Trophoblast cell (in vitro differentiated cells and primary cell): ENCODE measurements at regions not wholly inside any gene's neighbourhood (a gene's known extent, or its start where the extent isn't known, plus 50 kb on each side); places are given as distances from the start of the nearest gene placed in this dataset.

ENCODE experiments used
- DNase-seq, 2 donors: peaks; one replicate each; pipeline ENCODE4 v3.0.0-alpha.2; 2016
- H2AFZ ChIP-seq: 2 replicates; pipeline ENCODE4 v1.6.1; 2013; ENCODE audit warnings: low read length, moderate library complexity, mild to moderate bottlenecking; ENCODE audit not compliant: insufficient read depth, poor library complexity
- H2AK5ac ChIP-seq: 2 replicates; pipeline ENCODE4 v1.6.1; 2013; ENCODE audit warnings: mild to moderate bottlenecking, low read length
- H2BK120ac ChIP-seq: 2 replicates; pipeline ENCODE4 v1.6.1; 2013; ENCODE audit warnings: low read length, mild to moderate bottlenecking, moderate library complexity; ENCODE audit not compliant: insufficient read depth, poor library complexity
- H2BK12ac ChIP-seq: 2 replicates; pipeline ENCODE4 v1.6.1; 2013; ENCODE audit warnings: mild to moderate bottlenecking, low read length, moderate library complexity
- H2BK5ac ChIP-seq: 2 replicates; pipeline ENCODE4 v1.6.1; 2013; ENCODE audit warnings: low read length, low read depth, moderate library complexity, mild to moderate bottlenecking; ENCODE audit not compliant: poor library complexity
- H3K14ac ChIP-seq: 2 replicates; pipeline ENCODE4 v1.6.1; 2013; ENCODE audit warnings: mild to moderate bottlenecking, low read length
- H3K18ac ChIP-seq: 2 replicates; pipeline ENCODE4 v1.6.1; 2013; ENCODE audit warnings: mild to moderate bottlenecking, low read length
- H3K23ac ChIP-seq: 2 replicates; pipeline ENCODE4 v1.6.1; 2013; ENCODE audit warnings: low read length
- H3K27ac ChIP-seq: 2 replicates; pipeline ENCODE4 v1.5.1; 2013; ENCODE audit warnings: low read depth, mild to moderate bottlenecking, inconsistent platforms, low read length, moderate library complexity
- H3K27me3 ChIP-seq: 2 replicates; pipeline ENCODE4 v1.6.1; 2013; ENCODE audit warnings: inconsistent platforms, mild to moderate bottlenecking, low read length, moderate library complexity; ENCODE audit not compliant: insufficient read depth
- H3K36me3 ChIP-seq, 2 experiments: 1 replicate in 1 of 2; 2 replicates in 1 of 2; pipeline ENCODE4 v1.6.1; 2013; ENCODE audit warnings: low read length in 2 of 2, mild to moderate bottlenecking in 2 of 2, moderate library complexity in 1 of 2; ENCODE audit not compliant: insufficient read depth in 2 of 2, control insufficient read depth in 1 of 2
- H3K4ac ChIP-seq: 2 replicates; pipeline ENCODE4 v1.6.1; 2013; ENCODE audit warnings: low read depth, mild to moderate bottlenecking, low read length, moderate library complexity
- H3K4me1 ChIP-seq, 2 experiments: 1 replicate in 1 of 2; 2 replicates in 1 of 2; pipeline ENCODE4 v1.6.1; 2013; ENCODE audit warnings: low read length in 2 of 2, mild to moderate bottlenecking in 2 of 2, moderate library complexity in 1 of 2; ENCODE audit not compliant: insufficient read depth in 2 of 2, control insufficient read depth in 1 of 2
- H3K4me2 ChIP-seq: 2 replicates; pipeline ENCODE4 v1.6.1; 2013; ENCODE audit warnings: inconsistent platforms, mild to moderate bottlenecking, low read length, moderate library complexity
- H3K4me3 ChIP-seq: 2 replicates; pipeline ENCODE4 v1.5.1; 2013; ENCODE audit warnings: mild to moderate bottlenecking, low read depth, low read length, inconsistent platforms
- H3K79me1 ChIP-seq: one replicate; pipeline ENCODE4 v1.6.1; 2013; ENCODE audit warnings: low read length
- H3K79me2 ChIP-seq: 2 replicates; pipeline ENCODE4 v1.6.1; 2013; ENCODE audit warnings: low read length, mild to moderate bottlenecking; ENCODE audit not compliant: control insufficient read depth, insufficient read depth, poor library complexity
- H3K9ac ChIP-seq: 2 replicates; pipeline ENCODE4 v1.6.1; 2013; ENCODE audit warnings: mild to moderate bottlenecking, low read length
- H3K9me3 ChIP-seq: 2 replicates; pipeline ENCODE4 v1.6.1; 2013; ENCODE audit warnings: low read depth, mild to moderate bottlenecking, control low read depth, inconsistent platforms, low read length; ENCODE audit not compliant: insufficient read depth
- H4K12ac ChIP-seq: 2 replicates; pipeline ENCODE4 v1.6.1; 2013; ENCODE audit warnings: low read depth, mild to moderate bottlenecking, low read length, moderate library complexity
- H4K8ac ChIP-seq: 2 replicates; pipeline ENCODE4 v1.6.1; 2013; ENCODE audit warnings: low read depth, mild to moderate bottlenecking, low read length, moderate library complexity
- H4K91ac ChIP-seq: one replicate; pipeline ENCODE4 v1.6.1; 2013; ENCODE audit warnings: low read depth, mild to moderate bottlenecking, low read length, moderate library complexity
- WGBS: extraction: QIAGEN DNeasy Blood & Tissue Kit; methylation state at CpG from one replicate; pipeline ENCODE4 v1.1.7; 2013; ENCODE audit warnings: missing lambda C conversion rate; ENCODE audit not compliant: insufficient read length, insufficient coverage; ENCODE audit errors: extremely low coverage; 5-methylcytosine and 5-hydroxymethylcytosine counted together

- no peaks in the 10 kb centered on the region for H3K79me2 ChIP-seq
- H2AFZ ChIP-seq = no peak overlapping the region
- H3K36me3 ChIP-seq = no peaks in the 10 kb centered on the region
- H3K18ac ChIP-seq = no peak overlapping the region
- H2BK120ac ChIP-seq = no peak overlapping the region
- H3K4me3 ChIP-seq = no peak overlapping the region
- no peak overlapping the region for H4K12ac ChIP-seq
- no peak overlapping the region for H3K23ac ChIP-seq
- no peak overlapping the region for H3K4ac ChIP-seq
- H3K79me1 ChIP-seq = no peaks in the 10 kb centered on the region
- no peak overlapping the region for H2BK12ac ChIP-seq
- H3K4me1 ChIP-seq = no peaks in the 10 kb centered on the region
- no peak overlapping the region for H3K4me2 ChIP-seq
- no CpG with 5 or more reads among the region's 2 CpGs for WGBS
- H3K14ac ChIP-seq = no peak overlapping the region
- H3K27ac ChIP-seq = no peak overlapping the region
- H2BK5ac ChIP-seq = no peak overlapping the region
- H2AK5ac ChIP-seq = no peak overlapping the region
- no peaks in the 10 kb centered on the region for H3K9me3 ChIP-seq
- no peaks in the 10 kb centered on the region for H3K27me3 ChIP-seq
- no peak overlapping the region for H3K9ac ChIP-seq
- no peak for DNase-seq
- H4K8ac ChIP-seq = no peak overlapping the region
- no peak overlapping the region for H4K91ac ChIP-seq
Measured at GRCh38 chr13:50596776-50597203, 246.7 kb downstream of the DLEU7 start.

- H3K27ac ChIP-seq = no peak overlapping the region
- H3K79me1 ChIP-seq = no peaks in the 10 kb centered on the region
- no peak overlapping the region for H2BK5ac ChIP-seq
- H4K12ac ChIP-seq = no peak overlapping the region
- no peaks in the 10 kb centered on the region for H3K36me3 ChIP-seq
- WGBS = no CpG with 5 or more reads among the region's 3 CpGs
- H2AK5ac ChIP-seq = no peak overlapping the region
- H4K8ac ChIP-seq = no peak overlapping the region
- H3K9me3 ChIP-seq = no peaks in the 10 kb centered on the region
- H3K9ac ChIP-seq = no peak overlapping the region
- no peak overlapping the region for H2BK12ac ChIP-seq
- no peak overlapping the region for H3K23ac ChIP-seq
- no peaks in the 10 kb centered on the region for H3K27me3 ChIP-seq
- no peaks in the 10 kb centered on the region for H3K79me2 ChIP-seq
- DNase-seq = no peak
- no peak overlapping the region for H3K4ac ChIP-seq
- H3K14ac ChIP-seq = no peak overlapping the region
- no peak overlapping the region for H3K18ac ChIP-seq
- no peak overlapping the region for H3K4me2 ChIP-seq
- no peaks in the 10 kb centered on the region for H3K4me1 ChIP-seq
- H3K4me3 ChIP-seq = no peak overlapping the region
- H2BK120ac ChIP-seq = no peak overlapping the region
- H4K91ac ChIP-seq = no peak overlapping the region
- H2AFZ ChIP-seq = no peak overlapping the region
Measured at GRCh38 chr13:50598338-50598737, 245.2 kb downstream of the DLEU7 start.

- no peak overlapping the region for H2BK5ac ChIP-seq
Measured at GRCh38 chr13:50599046-50599445, 244.4 kb downstream of the DLEU7 start.

GRCh38 chr13:50599927-50600326 lies 243.6 kb downstream of the DLEU7 start:
- no peak overlapping the region for H4K8ac ChIP-seq
- H3K4me1 ChIP-seq = no peaks in the 10 kb centered on the region
- H3K4ac ChIP-seq = no peak overlapping the region
- no peak overlapping the region for H3K4me2 ChIP-seq
- H3K14ac ChIP-seq = no peak overlapping the region
- WGBS = no CpG with 5 or more reads among the region's 2 CpGs
- no peaks in the 10 kb centered on the region for H3K36me3 ChIP-seq
- H2AFZ ChIP-seq = no peak overlapping the region
- H3K79me1 ChIP-seq = no peaks in the 10 kb centered on the region
- H4K91ac ChIP-seq = no peak overlapping the region
- no peak overlapping the region for H3K27ac ChIP-seq
- DNase-seq = no peak
- no peak overlapping the region for H3K9ac ChIP-seq
- no peak overlapping the region for H4K12ac ChIP-seq
- no peak overlapping the region for H2BK120ac ChIP-seq
- no peak overlapping the region for H2BK12ac ChIP-seq
- no peaks in the 10 kb centered on the region for H3K79me2 ChIP-seq
- H2BK5ac ChIP-seq = no peak overlapping the region
- H2AK5ac ChIP-seq = no peak overlapping the region
- no peaks in the 10 kb centered on the region for H3K27me3 ChIP-seq
- H3K9me3 ChIP-seq = no peaks in the 10 kb centered on the region
- H3K4me3 ChIP-seq = no peak overlapping the region
- no peak overlapping the region for H3K18ac ChIP-seq
- no peak overlapping the region for H3K23ac ChIP-seq

More at GRCh38 chr13:50599046-50599445, 244.4 kb downstream of the DLEU7 start:
- no peak overlapping the region for H2AFZ ChIP-seq
- H3K4ac ChIP-seq = no peak overlapping the region
- H3K27me3 ChIP-seq = no peaks in the 10 kb centered on the region
- no peak overlapping the region for H3K18ac ChIP-seq
- no peak overlapping the region for H3K27ac ChIP-seq
- no peak overlapping the region for H2BK12ac ChIP-seq
- H3K4me3 ChIP-seq = no peak overlapping the region
- no peak overlapping the region for H4K12ac ChIP-seq
- no peak overlapping the region for H3K23ac ChIP-seq
- no peaks in the 10 kb centered on the region for H3K36me3 ChIP-seq
- no peak overlapping the region for H4K91ac ChIP-seq
- no peak overlapping the region for H2BK120ac ChIP-seq
- H2AK5ac ChIP-seq = no peak overlapping the region
- H3K79me2 ChIP-seq = no peaks in the 10 kb centered on the region
- no peaks in the 10 kb centered on the region for H3K9me3 ChIP-seq
- H3K14ac ChIP-seq = no peak overlapping the region
- H3K79me1 ChIP-seq = no peaks in the 10 kb centered on the region
- DNase-seq = no peak
- H3K4me2 ChIP-seq = no peak overlapping the region
- no peak overlapping the region for H4K8ac ChIP-seq
- no peak overlapping the region for H3K9ac ChIP-seq
- no CpG with 5 or more reads among the region's 5 CpGs for WGBS
- H3K4me1 ChIP-seq = no peaks in the 10 kb centered on the region
